Right lobe of liver (tissue), 6 donors: ENCODE measurements at regions not wholly inside any gene's neighbourhood (a gene's known extent, or its start where the extent isn't known, plus 50 kb on each side); places are given as distances from the start of the nearest gene placed in this dataset.

Experiments
- ATAC-seq, 4 donors: fragments of 200-7000 bp; cut with Tn5 transposase; one replicate each; pipeline ENCODE4 v1.9.1; 2020; ENCODE audit warnings: mild to moderate bottlenecking in 4 of 4, moderate library complexity in 4 of 4
- DNase-seq, 3 donors: peaks; one replicate each; pipeline ENCODE4 v3.0.0-alpha.2; 2020
- H3K27ac ChIP-seq, 3 donors: fragments of 200-600 bp; one replicate each; pipeline ENCODE4 v1.8.0; 2022
- H3K27me3 ChIP-seq, 2 donors: fragments of 200-600 bp; one replicate each; pipeline ENCODE4 v1.8.0; 2022
- H3K36me3 ChIP-seq, 4 donors: fragments of 200-600 bp; sonication (generic) in 1 of 4; one replicate each; pipeline versions ENCODE4 v1.5.1 to v1.8.0; 2017 to 2022; ENCODE audit warnings: control low read depth in 1 of 4
- H3K4me1 ChIP-seq, 4 donors: fragments of 200-600 bp; sonication (generic) in 1 of 4; one replicate each; pipeline versions ENCODE4 v1.5.1 to v1.8.0; 2017 to 2022; ENCODE audit warnings: control low read depth in 1 of 4
- H3K4me3 ChIP-seq, 3 donors: fragments of 200-600 bp; one replicate each; pipeline ENCODE4 v1.8.0; 2022
- H3K9me3 ChIP-seq, 4 donors: fragments of 200-600 bp; sonication (generic) in 1 of 4; one replicate each; pipeline versions ENCODE4 v1.5.1 to v1.8.0; 2017 to 2022; ENCODE audit warnings: control low read depth in 1 of 4
- CTCF ChIP-seq, 4 donors: fragments of 200-600 bp in 3 of 4; fragments of 450-650 bp in 1 of 4; IDR thresholded peaks; one replicate each; pipeline versions ENCODE4 v1.5.1 to v1.8.0; 2016 to 2022; ENCODE audit warnings: antibody characterized with exemption in 4 of 4, mild to moderate bottlenecking in 2 of 4
- POLR2A ChIP-seq: fragments of 450-650 bp; IDR thresholded peaks from one replicate; pipeline ENCODE4 v1.6.1; 2017; ENCODE audit warnings: antibody characterized with exemption, mild to moderate bottlenecking
- WGBS: methylation state at CpG from one replicate; pipeline ENCODE4 v1.1.6; 2018; ENCODE audit warnings: low coverage, low lambda C conversion rate; ENCODE audit not compliant: insufficient coverage; ENCODE audit errors: missing lambda C conversion rate; 5-methylcytosine and 5-hydroxymethylcytosine counted together
- intact Hi-C, 2 donors: fragments of 100-400 bp; cut with DNase I; formaldehyde crosslinking; loops; one replicate each; pipeline versions ENCODE4 v1.11.2 to v1.14.1; 2022
- donor health status: DM: no; HTN: yes; CAD: no.
- donor health status: DM: no; HTN: no; CAD: no.
- donor health status: DM: no; HTN: no; CAD: no.
- donor health status: DM: no; HTN: yes; CAD: no.
- donor health status: DM: no; HTN: yes; CAD: no.

GRCh38 chr2:120953843-120954584, 218.3 kb downstream of the GLI2 start:
- DNase-seq: no peak
- Histone ChIP-seq H3K4me3 (no peak overlapping the region), H3K27me3 (no peaks in the 10 kb centered on the region), H3K27ac (no peak overlapping the region), H3K9me3 (no peaks in the 10 kb centered on the region), H3K4me1 (no peaks in the 10 kb centered on the region), H3K36me3 (no peaks in the 10 kb centered on the region)
- TF ChIP-seq CTCF (IDR thresholded peaks at IDR 0.05): no peak
- no peak for TF ChIP-seq POLR2A
- WGBS: 83% methylated on average over 4 of the region's 16 CpGs
- no peak for ATAC-seq
- intact Hi-C loops: no loop called here

DNA sequence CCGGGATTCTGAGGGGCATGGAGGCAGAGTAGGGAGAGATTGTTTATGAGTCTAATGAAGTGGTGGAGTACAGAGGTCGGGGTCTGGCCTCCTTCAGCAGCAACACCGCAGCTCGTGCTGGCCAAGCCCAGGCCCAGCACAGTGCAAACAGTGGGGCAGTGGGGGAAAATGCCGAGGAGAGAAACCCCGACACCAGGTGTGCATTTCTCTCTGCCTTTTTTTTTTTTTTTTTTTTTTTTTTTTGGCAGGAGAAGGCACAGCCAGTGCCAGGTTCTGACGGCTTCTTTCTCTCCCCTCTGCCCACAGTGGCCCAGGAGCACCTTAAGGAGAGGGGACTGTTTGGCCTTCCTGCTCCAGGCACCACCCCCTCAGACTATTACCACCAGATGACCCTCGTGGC, 219.3 kb downstream of the GLI2 start:
- H3K4me3 ChIP-seq: no peak overlapping the region
- H3K27ac ChIP-seq: no peak overlapping the region
- ATAC-seq (no peak), DNase-seq (no peak)
- H3K27me3 ChIP-seq: no peaks in the 10 kb centered on the region
- H3K9me3 ChIP-seq: no peaks in the 10 kb centered on the region
- no peaks in the 10 kb centered on the region for H3K4me1 ChIP-seq
- intact Hi-C loops: no loop called here
- WGBS: 50% methylated on average over 5 of the region's 8 CpGs
- no peaks in the 10 kb centered on the region for H3K36me3 ChIP-seq
- no peak for TF ChIP-seq POLR2A
- no peak for TF ChIP-seq CTCF (IDR thresholded peaks at IDR 0.05)

DNA sequence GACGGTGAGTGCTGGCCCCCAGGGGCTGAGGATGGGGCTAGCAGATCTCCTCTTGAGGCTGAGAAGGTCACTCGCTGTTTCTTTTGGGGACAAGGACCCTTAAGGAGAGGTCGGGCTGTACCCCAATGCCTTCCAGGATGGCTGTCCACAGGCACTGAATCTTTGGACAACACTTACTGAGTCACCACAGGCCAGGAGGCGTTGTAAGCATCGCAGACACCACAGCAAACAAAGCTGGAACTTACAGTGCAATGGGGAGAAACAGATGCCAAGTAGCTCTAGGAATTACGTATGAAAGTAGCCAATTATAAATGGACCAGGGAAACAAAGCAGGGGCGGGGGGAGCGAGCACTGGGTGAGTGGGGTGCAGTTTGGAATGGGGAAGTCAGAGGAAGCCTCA, 219.8 kb downstream of the GLI2 start:
- DNase-seq (no peak), ATAC-seq (no peak)
- H3K4me1 ChIP-seq: no peaks in the 10 kb centered on the region
- no peaks in the 10 kb centered on the region for H3K27me3 ChIP-seq
- intact Hi-C loops: no loop called here
- 39% methylated on average over 7 of the region's 8 CpGs for WGBS
- no peak overlapping the region for H3K4me3 ChIP-seq
- TF ChIP-seq CTCF (IDR thresholded peaks at IDR 0.05) (no peak), POLR2A (no peak)
- no peaks in the 10 kb centered on the region for H3K36me3 ChIP-seq
- no peaks in the 10 kb centered on the region for H3K9me3 ChIP-seq
- H3K27ac ChIP-seq: no peak overlapping the region

- no peak for ATAC-seq
- H3K9me3 ChIP-seq: no peaks in the 10 kb centered on the region
- no peaks in the 10 kb centered on the region for H3K36me3 ChIP-seq
- no peaks in the 10 kb centered on the region for H3K27me3 ChIP-seq
- intact Hi-C loops: no loop called here
- no peak overlapping the region for H3K4me3 ChIP-seq
- no peak for DNase-seq
- H3K4me1 ChIP-seq: no peaks in the 10 kb centered on the region
- TF ChIP-seq POLR2A (no peak), CTCF (IDR thresholded peaks at IDR 0.05) (no peak)
- H3K27ac ChIP-seq: no peak overlapping the region
- 70% methylated on average over 3 of the region's 14 CpGs for WGBS
Measured at GRCh38 chr2:120956486-120957156, 221.0 kb downstream of the GLI2 start.
